ENCODE measurements at regions not wholly inside any gene's neighbourhood (a gene's known extent, or its start where the extent isn't known, plus 50 kb on each side); places are given as distances from the start of the nearest gene placed in this dataset.

DNA sequence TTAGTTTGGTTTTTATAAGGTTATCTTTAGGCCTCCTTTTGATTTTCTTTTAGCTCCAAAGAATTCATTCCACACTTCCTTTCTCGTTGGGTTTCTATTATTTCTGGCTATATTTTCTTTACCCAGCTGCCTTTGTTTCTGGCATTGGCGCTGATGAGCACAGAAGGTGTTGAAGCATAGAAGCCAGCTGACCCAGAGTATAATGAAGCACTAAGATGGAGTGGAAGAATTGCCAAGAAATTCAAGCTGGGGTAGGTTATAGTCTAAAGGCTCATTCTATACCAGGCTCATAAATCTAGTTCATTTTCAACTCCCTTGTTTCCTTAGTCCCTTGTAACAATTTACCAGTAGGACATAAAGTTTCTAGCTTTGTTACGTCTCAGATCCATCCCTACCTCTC is 169.5 kb downstream of the HRH4 start:
- no peak for DNase-seq

DNA sequence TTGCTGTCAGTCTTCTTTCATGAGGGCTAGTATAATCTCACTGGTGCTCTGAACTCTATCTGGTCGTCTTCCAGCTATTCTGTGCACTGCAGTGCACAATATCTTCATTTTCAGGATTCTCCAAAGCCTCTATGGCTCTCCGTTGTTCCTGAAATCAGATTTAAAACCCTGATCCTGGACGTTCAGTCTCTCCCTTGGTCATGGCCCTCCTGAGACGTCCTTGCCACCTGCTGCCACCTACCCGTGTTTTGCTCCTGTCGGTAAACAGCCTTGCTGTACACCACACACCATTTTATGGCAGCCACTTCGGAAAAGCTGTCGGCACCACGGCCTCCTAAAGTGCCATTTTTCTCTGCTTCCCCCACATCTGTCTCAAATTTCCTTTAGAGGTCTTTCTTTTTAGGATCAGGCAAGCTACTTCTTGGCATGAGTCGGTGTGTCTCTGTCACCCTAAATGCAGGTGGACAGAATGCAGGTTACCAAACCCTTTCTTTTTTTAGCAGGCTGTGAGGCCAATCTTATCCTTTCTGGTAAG is 170.0 kb downstream of the HRH4 start:
- DNase-seq = no peak

DNA sequence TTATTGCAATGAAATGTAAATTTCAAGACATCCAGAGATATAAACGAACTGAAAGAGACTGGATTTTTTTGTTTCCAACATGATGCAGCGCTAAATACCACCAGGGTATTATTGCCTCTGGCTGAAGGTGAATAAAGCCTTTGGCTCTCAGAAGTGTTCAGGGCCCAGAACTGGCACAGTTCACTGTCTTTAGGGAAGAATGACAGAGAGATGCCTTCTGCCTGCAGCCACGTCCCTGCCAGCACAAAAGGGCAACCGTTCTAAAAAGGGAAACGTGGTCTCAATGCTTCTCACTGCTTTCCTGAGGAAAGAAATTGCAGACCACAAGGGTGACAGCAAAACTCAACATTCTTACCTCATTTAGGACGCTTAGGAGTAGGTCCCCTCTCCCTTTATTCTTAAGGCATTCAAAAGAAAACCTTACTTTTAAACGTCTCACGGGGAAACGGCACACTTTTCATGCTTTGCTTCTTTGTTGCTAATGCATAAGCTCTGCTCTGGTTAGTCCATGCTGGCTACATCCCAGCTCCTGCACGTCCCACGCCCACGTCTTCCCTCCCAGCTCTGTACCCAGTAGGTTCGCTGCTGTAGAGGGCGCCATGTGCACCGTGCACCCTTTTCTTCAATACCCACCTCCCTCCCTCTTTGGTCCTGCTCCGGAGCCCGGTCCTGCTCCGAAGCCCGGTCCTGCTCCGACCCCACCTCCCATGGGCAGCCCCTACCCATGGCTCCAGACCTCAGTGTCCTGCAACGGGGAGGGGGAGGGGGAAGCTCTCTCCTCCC is 171.0 kb downstream of the HRH4 start:
- DNase-seq = no peak

DNA sequence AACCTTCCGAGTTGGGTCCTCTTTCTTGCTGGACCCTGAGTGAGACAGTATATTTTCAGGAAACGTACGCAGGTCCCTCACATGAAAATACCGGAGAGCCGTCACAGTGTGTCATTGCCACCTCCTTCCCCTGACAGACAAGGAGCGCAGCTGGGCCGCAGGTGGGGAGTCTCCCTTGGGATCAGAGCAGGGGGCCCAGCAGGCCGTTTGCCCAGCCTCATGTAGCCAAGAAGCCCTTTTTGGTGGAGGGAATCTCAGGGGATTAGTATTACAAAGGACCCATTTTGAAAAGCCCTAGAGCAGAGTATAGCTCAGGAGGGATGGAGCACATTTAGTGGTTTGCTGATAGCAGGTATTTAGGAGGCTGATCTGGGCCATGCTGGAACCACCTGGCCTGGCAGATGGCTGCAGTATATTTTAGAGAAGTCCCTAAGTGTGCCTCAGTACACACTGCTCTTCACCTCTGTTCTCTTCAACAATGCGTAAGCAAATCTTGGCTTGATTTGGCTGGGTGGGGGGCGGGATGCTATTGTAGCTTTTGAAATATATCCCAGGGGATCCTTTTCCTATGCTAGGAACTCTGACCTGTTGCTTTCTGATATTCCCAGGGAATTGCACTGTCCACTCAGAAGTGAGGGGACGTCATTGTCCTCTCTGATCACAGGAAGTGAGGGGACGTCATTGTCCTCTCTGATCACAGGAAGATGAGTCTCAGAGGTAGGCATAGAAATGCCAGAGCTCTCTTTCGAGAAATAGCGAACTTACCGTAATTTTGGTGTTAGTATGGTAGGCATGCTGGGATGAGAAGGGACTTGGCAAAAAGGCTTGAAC is 171.9 kb downstream of the HRH4 start:
- no peak for DNase-seq

DNA sequence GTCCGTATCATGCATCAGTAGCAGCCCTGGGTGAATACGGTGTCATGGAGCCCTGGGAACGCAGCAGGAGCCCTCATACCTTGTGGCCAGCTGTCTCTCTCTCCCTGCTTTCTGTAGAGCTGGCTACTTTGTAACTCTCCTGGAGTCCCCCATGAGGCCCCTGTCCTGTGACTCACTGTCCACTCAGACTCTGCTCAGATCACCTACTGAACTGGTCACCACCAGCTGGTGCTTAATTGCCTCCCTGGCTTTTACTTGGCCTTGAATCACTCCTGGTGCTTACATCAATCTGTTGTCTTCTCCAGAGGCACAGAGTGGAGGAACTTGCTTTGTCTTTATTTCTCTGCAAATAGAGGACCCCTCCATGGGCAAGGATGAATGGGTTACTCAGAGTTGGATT is 172.7 kb downstream of the HRH4 start:
- DNase-seq = no peak

DNA sequence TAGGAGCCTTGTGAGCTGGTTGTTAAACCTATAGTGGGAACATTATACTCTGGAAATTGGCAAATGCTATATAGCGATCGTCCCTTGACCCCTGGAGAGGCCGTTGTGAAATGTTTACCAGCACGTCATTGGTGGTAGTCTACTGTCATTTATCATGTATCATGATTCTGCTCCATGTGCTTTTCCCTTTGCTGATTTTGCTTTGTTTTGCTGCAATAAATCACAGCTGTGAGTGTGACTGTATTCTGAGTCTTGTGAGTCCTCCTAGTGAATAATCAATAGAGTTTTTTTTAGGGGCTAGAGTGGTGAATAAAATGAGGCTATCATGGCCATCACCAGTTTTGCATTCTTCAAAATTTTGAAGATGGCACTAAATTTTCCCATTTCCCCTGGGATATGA is 189.1 kb downstream of the HRH4 start:
- DNase-seq = no peak

DNA sequence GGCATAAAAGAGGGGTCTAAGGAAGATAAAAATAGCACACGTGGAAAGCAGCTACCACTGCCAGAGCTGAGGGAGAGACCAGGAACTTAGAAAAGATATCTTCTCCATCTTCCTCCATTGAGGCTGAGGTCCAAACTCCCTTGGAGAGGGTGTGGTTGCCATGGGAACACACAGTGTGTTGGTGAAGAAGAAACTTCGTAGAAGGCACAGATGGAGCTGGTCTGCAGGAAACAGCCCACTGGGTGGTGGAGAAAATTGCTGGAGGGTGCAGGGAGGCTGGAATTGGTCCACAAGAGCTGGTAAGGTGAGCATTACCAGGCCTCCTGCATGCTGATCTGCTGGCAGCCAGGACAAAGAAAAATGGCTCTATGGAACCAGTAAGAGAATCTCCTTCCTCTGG is 191.0 kb downstream of the HRH4 start:
- no peak for DNase-seq

DNA sequence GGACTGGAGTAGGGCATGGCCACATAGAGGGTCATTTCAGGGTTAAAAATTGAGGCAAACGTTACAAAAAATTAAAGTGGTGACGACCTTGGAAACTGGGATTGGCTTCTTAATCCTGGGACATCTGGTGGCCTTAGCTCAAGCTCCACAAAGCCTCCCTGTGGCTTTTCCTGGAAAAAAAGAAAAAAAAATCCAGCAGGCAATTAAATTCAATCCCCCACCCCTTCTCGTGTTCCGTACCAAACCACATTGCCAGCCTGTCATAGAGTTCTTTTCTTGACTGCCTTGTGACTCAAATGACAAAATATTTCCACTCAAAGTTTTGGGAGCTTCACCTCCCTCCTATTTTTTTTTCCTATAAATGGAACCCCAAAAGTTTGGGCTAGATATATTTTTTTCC is 195.6 kb downstream of the HRH4 start:
- DNase-seq = no peak

DNA sequence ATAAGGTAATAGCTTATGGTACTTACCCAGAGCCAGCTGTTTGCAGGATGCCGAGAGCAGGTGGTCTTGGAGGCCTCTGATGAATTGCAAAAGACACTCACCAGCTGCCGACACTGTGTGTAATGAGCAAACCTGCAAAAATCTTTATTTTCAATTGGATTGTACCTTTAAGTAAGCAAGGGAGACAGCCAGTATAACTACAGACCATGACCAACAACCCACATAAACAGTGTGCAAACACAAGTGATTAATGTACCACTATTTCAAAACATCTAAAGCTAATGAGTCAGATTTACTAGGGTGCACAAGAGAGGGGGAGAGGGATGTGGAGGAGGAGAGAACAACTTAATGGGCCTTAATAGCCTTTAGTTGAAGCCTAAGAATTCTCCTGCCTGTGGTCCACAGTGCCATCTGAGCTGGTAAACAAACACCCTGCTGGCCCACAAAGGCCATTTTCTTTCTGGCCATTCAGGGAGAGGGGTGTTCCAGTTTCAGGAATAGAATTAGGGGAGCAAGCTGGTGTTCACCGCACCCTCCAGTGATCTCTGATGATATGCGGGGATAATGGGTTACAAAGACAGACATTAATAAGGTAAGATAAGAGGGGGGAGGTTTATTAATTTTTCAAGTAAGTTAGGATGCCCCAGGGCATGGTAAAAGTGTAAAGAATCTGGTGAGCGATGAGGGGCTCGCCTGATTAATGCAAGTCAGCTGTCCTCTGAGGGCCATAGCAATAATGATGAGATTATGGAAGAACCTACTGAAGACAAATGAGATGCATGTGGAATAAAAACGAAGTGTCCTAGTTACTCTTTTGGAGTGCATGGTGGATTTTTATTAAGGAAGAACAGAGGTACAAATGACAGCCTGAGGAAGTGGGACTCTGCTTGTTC is 196.4 kb downstream of the HRH4 start:
- DNase-seq = no peak

DNA sequence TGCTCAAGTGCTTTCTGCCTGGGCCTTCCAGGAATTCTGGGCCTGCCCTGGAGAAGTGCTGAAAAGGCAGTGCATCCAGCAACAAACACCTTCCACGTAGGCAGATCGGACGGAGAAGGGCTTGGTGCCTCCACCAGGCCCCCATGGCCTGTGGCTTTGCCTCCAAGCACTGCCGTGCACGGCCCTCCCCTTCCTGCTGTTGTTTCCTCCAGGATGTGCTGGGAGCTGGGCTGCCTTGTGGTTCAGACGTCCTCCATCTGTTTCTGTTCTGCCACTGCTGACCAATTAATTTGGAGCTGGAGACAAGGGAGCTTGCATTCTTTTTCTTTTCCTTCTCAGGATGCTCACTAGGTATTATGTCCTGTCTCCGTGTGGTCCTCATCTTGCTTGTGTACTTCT is 197.0 kb downstream of the HRH4 start:
- DNase-seq = no peak

DNA sequence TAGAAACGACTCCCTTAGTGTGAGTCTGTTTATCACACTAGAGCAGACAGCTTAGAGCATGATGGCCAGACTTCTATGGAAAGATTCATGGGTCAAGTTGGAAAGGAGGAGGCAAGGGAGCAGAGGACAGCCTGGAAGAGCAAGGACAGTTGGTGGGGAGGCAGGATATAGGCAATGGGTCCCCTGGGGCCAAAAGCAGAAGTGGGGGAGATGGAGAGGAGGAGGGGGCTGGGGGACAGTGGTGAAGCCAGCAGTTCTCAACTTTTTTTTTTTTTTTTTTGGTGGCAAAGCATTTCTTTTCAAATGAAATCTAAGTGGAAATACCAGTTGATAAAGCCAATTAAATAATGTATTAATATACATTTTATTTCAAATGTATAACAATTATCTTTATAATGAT is 197.9 kb downstream of the HRH4 start:
- no peak for DNase-seq

DNA sequence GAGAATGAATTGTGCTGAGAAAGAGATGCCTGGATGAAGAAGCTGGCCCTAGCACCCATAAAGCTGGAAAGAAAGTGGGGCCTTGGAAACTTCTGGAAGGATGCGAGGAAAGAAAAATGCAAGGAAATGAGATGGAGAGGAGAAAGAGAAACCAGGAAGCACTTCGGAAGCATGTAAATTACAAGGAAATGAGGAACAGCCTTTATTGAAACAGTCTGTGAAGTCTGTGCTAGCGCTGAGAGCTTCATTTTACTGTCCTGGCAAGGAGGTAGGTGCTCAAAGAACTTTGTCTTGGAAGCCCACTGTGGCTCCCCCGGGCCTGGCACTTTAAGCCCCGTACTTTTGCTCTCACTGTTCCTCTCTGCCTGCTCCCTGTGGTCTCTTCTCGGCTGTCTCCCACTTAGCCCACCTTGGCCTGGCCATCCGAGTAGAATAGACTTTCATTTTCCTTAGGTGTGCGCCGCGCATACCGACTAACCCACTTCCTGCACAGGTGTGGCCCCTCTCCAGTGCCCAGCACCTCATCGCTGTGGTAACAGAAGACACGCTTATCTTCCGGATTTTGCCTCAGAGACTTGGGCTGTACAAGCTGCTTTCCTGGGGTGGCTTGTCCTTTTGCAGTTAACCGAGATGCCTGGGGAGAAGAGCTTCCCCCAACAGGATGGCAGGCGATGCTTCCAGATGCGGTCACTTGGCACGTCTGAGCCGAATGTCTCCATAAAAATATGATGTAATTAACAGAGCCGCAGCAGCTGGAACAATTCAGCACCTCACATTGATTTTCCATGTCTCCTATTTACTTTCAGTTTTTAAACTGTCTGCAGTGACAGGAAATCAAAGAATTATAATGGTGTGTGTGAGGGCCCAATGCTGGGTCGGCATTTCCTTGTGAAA is 199.6 kb downstream of the HRH4 start:
- peak; percentile 10 for DNase-seq

DNA sequence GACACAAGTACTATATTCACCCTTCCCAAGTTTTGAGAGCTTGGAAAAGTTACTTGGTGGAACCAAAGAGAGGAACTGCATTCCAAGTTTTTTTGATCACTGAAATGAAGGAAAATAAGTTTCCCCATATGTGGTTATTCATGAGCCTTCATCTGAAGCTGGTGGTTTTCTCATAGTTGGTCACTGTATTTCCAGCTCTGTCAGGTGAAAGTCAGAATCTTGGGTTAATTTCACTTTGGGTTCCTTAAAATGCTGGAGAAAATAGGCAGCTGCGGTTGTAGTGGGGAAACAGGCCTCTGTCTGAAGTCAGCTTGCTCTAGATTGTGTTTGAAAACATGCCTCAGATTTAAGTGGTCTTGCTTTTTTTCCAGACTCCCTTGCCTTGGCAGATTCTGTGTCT is 200.5 kb downstream of the HRH4 start:
- DNase-seq = no peak

DNA sequence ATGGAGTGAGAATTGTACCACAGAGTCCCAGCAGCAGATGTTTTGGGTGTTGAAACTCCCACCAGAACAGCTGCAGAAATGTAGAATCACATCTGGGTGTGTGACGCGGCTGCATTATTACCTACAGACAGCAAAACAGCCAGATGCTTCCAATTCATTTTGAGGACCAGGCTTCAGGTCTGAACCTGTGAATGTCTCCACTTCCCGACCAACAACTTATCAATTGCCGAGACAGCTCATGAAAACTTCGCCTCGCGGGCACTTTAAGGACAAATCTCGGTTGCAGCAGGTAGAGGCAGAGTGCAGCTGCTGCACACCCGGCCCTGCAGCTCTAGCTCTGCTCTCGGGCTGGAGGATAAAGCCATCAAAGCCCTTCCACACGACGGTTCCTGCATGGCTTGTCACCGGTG is 202.0 kb downstream of the HRH4 start:
- no peak for DNase-seq

DNA sequence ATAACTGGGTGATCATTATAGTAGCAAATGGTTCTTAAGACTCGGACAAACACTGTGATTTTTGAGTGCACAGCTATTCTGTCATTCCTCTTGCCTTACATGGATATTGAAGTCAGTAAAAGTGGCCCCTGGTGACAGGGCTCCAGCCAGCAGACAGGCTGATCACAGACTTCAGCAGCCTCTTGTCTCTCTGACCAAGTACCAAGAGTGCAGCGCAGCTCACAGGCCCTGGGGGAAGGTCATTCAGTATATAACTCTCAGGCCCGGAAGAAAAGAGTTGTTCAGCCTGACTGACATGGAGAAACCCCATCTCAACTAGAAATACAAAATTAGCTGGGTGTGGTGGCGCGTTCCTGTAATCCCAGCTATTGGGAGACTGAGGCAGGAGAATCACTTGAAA is 202.6 kb downstream of the HRH4 start:
- DNase-seq = no peak

DNA sequence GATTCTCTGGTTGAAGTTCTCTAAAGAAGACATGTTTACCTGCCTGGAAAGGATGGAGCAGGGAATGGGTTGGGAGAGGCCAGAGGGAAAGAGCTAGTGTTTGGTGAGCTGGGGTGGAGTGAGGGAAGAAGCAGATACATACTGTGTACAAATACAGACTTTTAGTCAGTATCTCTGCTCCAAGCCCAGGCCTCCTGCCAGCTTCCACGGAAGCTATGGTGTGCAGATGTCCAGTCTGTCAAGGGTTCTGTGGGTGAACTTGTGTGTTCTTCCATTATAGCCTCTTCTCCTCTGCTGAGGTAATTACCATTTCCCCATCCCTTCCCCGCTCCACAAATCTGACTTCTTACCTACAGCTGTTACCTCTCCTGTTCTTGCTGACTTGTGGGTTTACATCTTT is 208.6 kb downstream of the HRH4 start:
- DNase-seq = no peak

DNA sequence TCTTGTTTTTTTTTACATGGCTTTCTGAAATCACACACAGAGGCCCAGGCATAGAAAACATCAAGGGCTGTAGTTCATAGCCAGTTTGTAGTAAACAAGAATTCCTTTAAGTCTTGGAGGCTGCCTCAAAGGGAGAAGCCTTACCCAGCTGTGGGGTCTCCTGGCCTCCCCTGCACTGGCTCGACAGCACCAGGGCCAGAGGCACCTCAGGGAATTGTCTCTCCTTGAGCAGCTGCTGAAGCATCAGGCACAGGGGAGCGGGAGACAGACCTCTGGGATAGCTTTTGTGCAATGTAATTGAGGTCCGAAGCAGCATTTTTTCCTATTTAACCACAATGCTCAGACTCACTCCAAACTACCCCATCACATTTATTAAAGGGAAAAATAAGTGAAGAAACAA is 209.1 kb downstream of the HRH4 start:
- no peak for DNase-seq

DNA sequence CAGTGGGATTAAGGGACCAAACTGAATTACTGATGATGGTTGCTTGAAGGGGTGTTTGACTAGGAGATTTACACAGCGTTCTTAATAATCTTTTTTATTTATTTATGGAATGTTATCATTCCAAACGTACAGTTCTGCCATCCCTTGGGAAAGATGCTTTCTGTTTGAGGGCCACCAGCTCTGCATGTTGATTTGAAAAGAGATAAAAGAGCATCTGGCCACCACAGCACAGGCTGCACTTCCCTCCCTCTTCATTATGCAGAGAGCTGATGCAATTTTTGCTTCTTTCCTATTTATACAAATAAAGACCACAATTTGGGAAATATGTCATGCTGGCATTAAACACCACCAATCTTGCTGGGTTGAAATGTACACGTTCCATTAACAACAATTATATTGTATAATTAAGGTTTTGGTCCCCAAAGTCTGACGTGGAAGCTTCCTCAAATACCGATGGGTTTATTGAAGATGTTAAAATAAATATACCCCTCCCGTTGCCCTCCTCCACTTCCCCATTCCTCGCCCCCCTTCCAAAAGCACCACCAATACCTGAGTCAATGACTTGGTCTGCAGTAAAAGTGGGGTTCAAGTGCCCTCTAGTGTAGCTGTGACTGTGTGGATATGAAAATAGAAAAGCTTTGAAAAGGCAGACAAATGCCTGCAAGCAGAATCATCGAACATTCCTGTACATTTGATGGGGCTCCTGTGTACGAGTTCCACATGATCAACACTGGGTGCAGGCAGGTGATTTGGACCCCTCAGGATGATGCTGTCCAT is 211.9 kb downstream of the HRH4 start:
- DNase-seq = no peak

DNA sequence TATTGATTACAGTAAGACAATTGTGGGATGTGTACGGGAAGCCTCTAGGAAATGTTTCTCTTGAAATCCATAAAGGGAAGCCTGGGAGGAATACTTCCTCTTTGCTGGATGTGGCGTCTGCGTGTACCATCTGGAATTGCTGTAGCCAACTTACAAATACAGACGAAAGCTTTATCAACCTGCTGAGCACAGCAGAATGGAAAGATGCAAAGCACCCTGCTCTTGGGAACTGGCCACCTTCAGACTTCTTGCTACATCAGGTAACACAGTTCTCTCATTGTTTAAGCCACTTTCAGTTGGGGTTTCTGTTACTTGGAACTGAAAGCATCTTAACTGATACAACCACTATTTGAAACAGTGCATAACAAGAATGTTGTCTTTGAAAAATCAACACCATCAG is 213.8 kb downstream of the HRH4 start:
- DNase-seq = no peak

DNA sequence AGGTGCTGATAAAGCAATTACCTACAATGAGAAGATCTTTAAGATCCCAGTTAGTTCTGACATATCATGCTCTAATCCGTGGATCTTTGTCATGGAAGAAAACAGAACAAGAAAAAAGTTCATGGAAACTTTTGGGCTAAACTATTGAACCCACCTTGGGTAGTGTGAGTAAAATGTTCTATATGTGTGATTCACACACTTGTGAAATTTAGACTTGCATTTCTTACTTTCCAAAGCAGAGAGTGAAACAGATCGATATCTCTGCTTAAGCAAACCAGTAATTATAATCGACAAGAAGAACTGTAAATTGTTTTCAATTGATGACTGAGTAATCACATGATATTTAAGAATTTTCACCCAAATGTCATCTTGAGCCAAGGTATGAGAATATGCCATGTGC is 214.2 kb downstream of the HRH4 start:
- DNase-seq = no peak

DNA sequence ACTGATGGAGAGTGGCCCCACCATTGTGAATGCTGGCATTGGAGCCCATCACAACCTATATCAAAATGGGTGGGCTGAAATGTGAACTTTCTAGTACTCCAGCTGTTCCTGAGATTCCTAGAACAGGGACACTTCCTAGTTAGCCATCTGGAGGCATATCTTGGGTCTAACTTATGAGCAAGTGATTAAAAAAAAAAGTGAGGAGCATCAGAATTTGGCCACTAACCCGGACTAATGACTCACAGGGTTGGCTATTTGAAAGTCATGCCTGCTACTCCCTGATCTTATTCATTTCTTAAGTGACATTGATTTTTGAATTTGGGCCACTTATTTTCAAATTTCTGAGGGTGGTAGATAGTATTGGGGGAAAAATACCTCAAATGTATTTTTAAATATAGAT is 216.6 kb downstream of the HRH4 start:
- no peak for DNase-seq
